Stimulated activated CD4-positive, alpha-beta T cell treated with anti-CD3 and anti-CD28 coated beads, Interleukin-4, amount 100 ng/mL, for 24 hours (primary cell): ENCODE measurements at regions not wholly inside any gene's neighbourhood (a gene's known extent, or its start where the extent isn't known, plus 50 kb on each side); places are given as distances from the start of the nearest gene placed in this dataset.
"Not testable (repeated sequence)": the region's sequence is repeated elsewhere in the genome, so short reads cannot be mapped to it uniquely, and the experiment has no call there.

ENCODE experiments used
- DNase-seq: peaks from one replicate; pipeline ENCODE4 v3.0.0-alpha.2; 2020

- DNase-seq = no peak
Measured at GRCh38 chr6:159436581-159436980, 256.5 kb downstream of the SOD2 start.

GRCh38 chr6:159435701-159436100 is 257.3 kb downstream of the SOD2 start:
- no peak for DNase-seq

GRCh38 chr6:159434410-159434809 is 258.6 kb downstream of the SOD2 start:
- DNase-seq = no peak

GRCh38 chr6:159433550-159433949 is 259.5 kb downstream of the SOD2 start:
- no peak for DNase-seq

- no peak for DNase-seq
Measured at GRCh38 chr6:159431750-159432149, 261.3 kb downstream of the SOD2 start.

- no peak for DNase-seq
Measured at GRCh38 chr6:159430323-159430722, 261.1 kb downstream of the FNDC1 start.

GRCh38 chr6:159429433-159429832 is 260.2 kb downstream of the FNDC1 start:
- no peak for DNase-seq

GRCh38 chr6:159427771-159428170 is 258.6 kb downstream of the FNDC1 start:
- DNase-seq = no peak

GRCh38 chr6:159427335-159427734 is 258.1 kb downstream of the FNDC1 start:
- DNase-seq = no peak

GRCh38 chr6:159425421-159425820 is 256.2 kb downstream of the FNDC1 start:
- no peak for DNase-seq

- no peak for DNase-seq
Measured at GRCh38 chr6:159422041-159422984, 253.1 kb downstream of the FNDC1 start.

- DNase-seq = no peak
Measured at GRCh38 chr6:159421586-159421985, 252.4 kb downstream of the FNDC1 start.

GRCh38 chr6:159418997-159419396 is 249.8 kb downstream of the FNDC1 start:
- DNase-seq = no peak

- DNase-seq = no peak
Measured at GRCh38 chr6:159416891-159417560, 247.8 kb downstream of the FNDC1 start.

GRCh38 chr6:159415540-159415939 is 246.3 kb downstream of the FNDC1 start:
- no peak for DNase-seq

- no peak for DNase-seq
Measured at GRCh38 chr6:159414711-159415110, 245.5 kb downstream of the FNDC1 start.

GRCh38 chr6:159407211-159407780 is 238.1 kb downstream of the FNDC1 start:
- not testable (repeated sequence) for DNase-seq

- no peak for DNase-seq
Measured at GRCh38 chr6:159404296-159404695, 235.1 kb downstream of the FNDC1 start.

GRCh38 chr6:159400826-159401225 is 231.6 kb downstream of the FNDC1 start:
- no peak for DNase-seq

- no peak for DNase-seq
Measured at GRCh38 chr6:159399751-159400221, 230.6 kb downstream of the FNDC1 start.

GRCh38 chr6:159398633-159399032 is 229.4 kb downstream of the FNDC1 start:
- DNase-seq = no peak

- no peak for DNase-seq
Measured at GRCh38 chr6:159397753-159398152, 228.6 kb downstream of the FNDC1 start.

- no peak for DNase-seq
Measured at GRCh38 chr6:159395609-159396008, 226.4 kb downstream of the FNDC1 start.

- DNase-seq = not testable (repeated sequence)
Measured at GRCh38 chr6:159392695-159393094, 223.5 kb downstream of the FNDC1 start.
